ENCODE measurements at regions not wholly inside any gene's neighbourhood (a gene's known extent, or its start where the extent isn't known, plus 50 kb on each side); places are given as distances from the start of the nearest gene placed in this dataset.
A peak's percentile ranks its signal among the peaks of the same experiment; 100 is the strongest.

- H3K4me3 ChIP-seq (ENCODE audit: low read depth, low read length): no peak overlapping the region
- POLR2A ChIA-PET: no interaction called here
- DNase-seq (ENCODE audit: low read depth, low spot score): no peak
- TF ChIP-seq CTCF (IDR thresholded peaks at IDR 0.05; ENCODE audit: insufficient read depth, low read length, missing control alignments): no peak
- CTCF ChIA-PET: no interaction called here
Measured at GRCh38 chr10:108500396-108500795, 1335.9 kb upstream of the SORCS1 start.

GRCh38 chr10:108496106-108496505 lies 1331.6 kb upstream of the SORCS1 start:
- DNase-seq (ENCODE audit: low read depth, low spot score): peak; percentile 10
- TF ChIP-seq CTCF (IDR thresholded peaks at IDR 0.05; ENCODE audit: insufficient read depth, low read length, missing control alignments): no peak
- no peak overlapping the region for H3K4me3 ChIP-seq (ENCODE audit: low read depth, low read length)
- CTCF ChIA-PET: no interaction called here
- POLR2A ChIA-PET: no interaction called here

GRCh38 chr10:108490944-108491343 lies 1326.4 kb upstream of the SORCS1 start:
- no peak overlapping the region for H3K4me3 ChIP-seq (ENCODE audit: low read depth, low read length)
- ChIA-PET POLR2A (no interaction called here), CTCF (no interaction called here)
- TF ChIP-seq CTCF (IDR thresholded peaks at IDR 0.05; ENCODE audit: insufficient read depth, low read length, missing control alignments): no peak
- DNase-seq (ENCODE audit: low read depth, low spot score): no peak

- H3K4me3 ChIP-seq (ENCODE audit: low read depth, low read length): no peak overlapping the region
- no peak for DNase-seq (ENCODE audit: low read depth, low spot score)
- POLR2A ChIA-PET: no interaction called here
- TF ChIP-seq CTCF (IDR thresholded peaks at IDR 0.05; ENCODE audit: insufficient read depth, low read length, missing control alignments): no peak
- CTCF ChIA-PET: no interaction called here
Measured at GRCh38 chr10:108471420-108471819, 1306.9 kb upstream of the SORCS1 start.

GRCh38 chr10:108469940-108470339 lies 1305.4 kb upstream of the SORCS1 start:
- no peak overlapping the region for H3K4me3 ChIP-seq (ENCODE audit: low read depth, low read length)
- no peak for DNase-seq (ENCODE audit: low read depth, low spot score)
- ChIA-PET CTCF (no interaction called here), POLR2A (no interaction called here)
- TF ChIP-seq CTCF (IDR thresholded peaks at IDR 0.05; ENCODE audit: insufficient read depth, low read length, missing control alignments): no peak

- peak overlapping the region; percentile 65 for H3K4me3 ChIP-seq (ENCODE audit: low read depth, low read length)
- CTCF ChIA-PET: no interaction called here
- TF ChIP-seq CTCF (IDR thresholded peaks at IDR 0.05; ENCODE audit: insufficient read depth, low read length, missing control alignments): no peak
- no peak for DNase-seq (ENCODE audit: low read depth, low spot score)
- POLR2A ChIA-PET: no interaction called here
Measured at GRCh38 chr10:108465871-108466641, 1301.5 kb upstream of the SORCS1 start.

All from AG04449 (cell line).